GF-D8 (cell line): ENCODE measurements at regions not wholly inside any gene's neighbourhood (a gene's known extent, or its start where the extent isn't known, plus 50 kb on each side); places are given as distances from the start of the nearest gene placed in this dataset.

Source experiments
- DNase-seq: peaks from one replicate; lab custom pipeline; 2025; lab: John Stamatoyannopoulos, UW

- DNase-seq = no peak
These were observed 589.9 kb upstream of the MGMT start for GRCh38 chr10:128877141-128877540.

GRCh38 chr10:128877936-128878335 lies 589.1 kb upstream of the MGMT start:
- DNase-seq = no peak

GRCh38 chr10:128879030-128879429 lies 588.0 kb upstream of the MGMT start:
- DNase-seq = no peak

- no peak for DNase-seq
These were observed 587.5 kb upstream of the MGMT start for GRCh38 chr10:128879441-128880140.

GRCh38 chr10:128880159-128880725 lies 586.8 kb upstream of the MGMT start:
- no peak for DNase-seq

- no peak for DNase-seq
These were observed 586.0 kb upstream of the MGMT start for GRCh38 chr10:128881086-128881485.

GRCh38 chr10:128883231-128884032 lies 583.6 kb upstream of the MGMT start:
- DNase-seq = no peak

- DNase-seq = no peak
These were observed 583.0 kb upstream of the MGMT start for GRCh38 chr10:128884033-128884425.

- no peak for DNase-seq
These were observed 582.5 kb upstream of the MGMT start for GRCh38 chr10:128884496-128885072.

- DNase-seq = no peak
These were observed 581.2 kb upstream of the MGMT start for GRCh38 chr10:128885573-128886555.

- DNase-seq = no peak
These were observed 579.2 kb upstream of the MGMT start for GRCh38 chr10:128887856-128888255.

GRCh38 chr10:128892005-128892404 lies 575.0 kb upstream of the MGMT start:
- no peak for DNase-seq

GRCh38 chr10:128894641-128895040 lies 572.4 kb upstream of the MGMT start:
- no peak for DNase-seq

- no peak for DNase-seq
These were observed 571.6 kb upstream of the MGMT start for GRCh38 chr10:128895473-128895872.

- no peak for DNase-seq
These were observed 570.8 kb upstream of the MGMT start for GRCh38 chr10:128896116-128896795.

- no peak for DNase-seq
These were observed 570.1 kb upstream of the MGMT start for GRCh38 chr10:128896963-128897362.

GRCh38 chr10:128897401-128898129 lies 569.5 kb upstream of the MGMT start:
- no peak for DNase-seq

GRCh38 chr10:128898133-128898915 lies 568.7 kb upstream of the MGMT start:
- DNase-seq = no peak

GRCh38 chr10:128898916-128899195 lies 568.2 kb upstream of the MGMT start:
- no peak for DNase-seq

- DNase-seq = no peak
These were observed 566.6 kb upstream of the MGMT start for GRCh38 chr10:128900456-128900855.
